Astrocyte (in vitro differentiated cells and primary cell): ENCODE measurements at regions not wholly inside any gene's neighbourhood (a gene's known extent, or its start where the extent isn't known, plus 50 kb on each side); places are given as distances from the start of the nearest gene placed in this dataset.
A peak's percentile ranks its signal among the peaks of the same experiment; 100 is the strongest.

ENCODE experiments used
- DNase-seq: peaks from one replicate; pipeline ENCODE4 v3.0.0-alpha.2; 2010; ENCODE audit warnings: low read depth
- FAIRE-seq: peaks from 2 replicates; lab custom pipeline; 2011; peaks lifted over from hg19 to GRCh38; lab: Jason Lieb, UNC
- H2AFZ ChIP-seq: 2 replicates; pipeline ENCODE4 v1.6.0; 2012; ENCODE audit warnings: low read depth, low read length, inconsistent platforms
- H3K27ac ChIP-seq: 2 replicates; pipeline ENCODE4 v1.5.1; 2011; ENCODE audit warnings: low read depth, low read length, inconsistent platforms
- H3K27me3 ChIP-seq: 2 replicates; pipeline ENCODE4 v1.6.0; 2011; ENCODE audit warnings: low read length, inconsistent platforms; ENCODE audit not compliant: insufficient read depth
- H3K36me3 ChIP-seq: 2 replicates; pipeline ENCODE4 v1.5.1; 2011; ENCODE audit warnings: low read length, inconsistent platforms; ENCODE audit not compliant: insufficient read depth
- H3K4me1 ChIP-seq: 2 replicates; pipeline ENCODE4 v1.5.1; 2011; ENCODE audit warnings: low read length, inconsistent platforms; ENCODE audit not compliant: insufficient read depth
- H3K4me2 ChIP-seq: 2 replicates; pipeline ENCODE4 v1.6.0; 2012; ENCODE audit warnings: low read length, inconsistent platforms
- H3K4me3 ChIP-seq: 2 replicates; pipeline ENCODE4 v1.5.1; 2011; ENCODE audit warnings: low read depth, mild to moderate bottlenecking, low read length, inconsistent platforms; ENCODE audit not compliant: insufficient read depth
- H3K79me2 ChIP-seq: 2 replicates; pipeline ENCODE4 v1.6.0; 2012; ENCODE audit warnings: mild to moderate bottlenecking, low read length, inconsistent platforms; ENCODE audit not compliant: insufficient read depth
- H3K9ac ChIP-seq: 2 replicates; pipeline ENCODE4 v1.6.0; 2012; ENCODE audit warnings: mild to moderate bottlenecking, low read length, inconsistent platforms
- H3K9me3 ChIP-seq: 2 replicates; pipeline ENCODE4 v1.5.1; 2012; ENCODE audit warnings: low read depth, mild to moderate bottlenecking, low read length, inconsistent platforms; ENCODE audit not compliant: insufficient read depth
- H4K20me1 ChIP-seq: 2 replicates; pipeline ENCODE4 v1.6.0; 2012; ENCODE audit warnings: low read length, inconsistent platforms; ENCODE audit not compliant: insufficient read depth
- H3K27ac Mint-ChIP-seq: one replicate; pipeline ENCODE4 v1.8.0; 2021; ENCODE audit warnings: mild to moderate bottlenecking, mixed read lengths; ENCODE audit not compliant: unreplicated experiment
- H3K27me3 Mint-ChIP-seq: one replicate; pipeline ENCODE4 v1.8.0; 2021; ENCODE audit warnings: low read depth, mixed read lengths; ENCODE audit not compliant: unreplicated experiment
- H3K36me3 Mint-ChIP-seq: one replicate; pipeline ENCODE4 v1.8.0; 2021; ENCODE audit warnings: low read depth, mixed read lengths; ENCODE audit not compliant: unreplicated experiment
- H3K4me1 Mint-ChIP-seq: one replicate; pipeline ENCODE4 v1.8.0; 2021; ENCODE audit warnings: low read depth, mixed read lengths; ENCODE audit not compliant: unreplicated experiment
- H3K4me3 Mint-ChIP-seq: one replicate; pipeline ENCODE4 v1.8.0; 2021; ENCODE audit warnings: mild to moderate bottlenecking, moderate library complexity, mixed read lengths; ENCODE audit not compliant: unreplicated experiment
- H3K9me3 Mint-ChIP-seq: one replicate; pipeline ENCODE4 v1.8.0; 2021; ENCODE audit warnings: mild to moderate bottlenecking, mixed read lengths; ENCODE audit not compliant: unreplicated experiment
- EZH2 ChIP-seq: IDR thresholded peaks from 2 replicates; pipeline ENCODE4 v1.6.1; 2012; ENCODE audit warnings: mild to moderate bottlenecking, low read length, inconsistent platforms; ENCODE audit not compliant: insufficient read depth
- TF ChIP-seq, protein P1 (sequence below): IDR thresholded peaks from 2 replicates; pipeline ENCODE4 v1.5.1; 2011; ENCODE audit warnings: low read depth, mild to moderate bottlenecking, inconsistent platforms, low read length, moderate library complexity; ENCODE audit not compliant: insufficient read depth

DNA sequence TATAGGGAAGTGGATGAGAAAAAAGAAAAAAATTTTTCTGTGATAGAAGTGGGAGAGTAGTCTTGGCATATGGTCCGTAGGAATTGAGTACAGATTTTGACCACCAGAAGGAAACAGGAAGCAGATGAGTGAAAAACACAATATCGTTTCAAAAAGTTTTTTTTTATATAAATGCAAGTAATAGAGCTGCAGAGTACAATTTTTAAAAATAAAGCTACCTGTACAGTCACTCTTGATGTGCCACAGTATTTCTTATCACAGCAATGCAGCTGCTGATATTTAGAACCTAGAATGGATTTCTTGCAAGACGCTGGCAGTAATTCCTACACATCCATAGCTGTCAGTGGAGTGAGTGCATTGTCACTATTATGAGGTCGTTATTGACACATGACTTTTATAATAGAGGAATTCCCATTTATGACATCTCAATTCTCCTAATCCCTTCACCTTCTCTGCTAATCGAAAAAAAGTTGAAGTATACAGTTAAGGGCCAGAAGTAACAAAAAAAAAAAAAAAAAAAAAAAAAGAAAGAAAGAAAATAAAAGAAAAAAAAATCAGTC lies 477.7 kb downstream of the TAF11L14 start:
- Histone ChIP-seq H3K4me1 (no peaks in the 10 kb centered on the region), H3K79me2 (no peaks in the 10 kb centered on the region), H3K27me3 (no peaks in the 10 kb centered on the region), H3K4me2 (no peak overlapping the region), H3K4me3 (no peak overlapping the region), H4K20me1 (no peaks in the 10 kb centered on the region), H3K9me3 (no peaks in the 10 kb centered on the region), H3K27ac (no peak overlapping the region), H3K9ac (no peak overlapping the region), H2AFZ (no peak overlapping the region), H3K36me3 (no peaks in the 10 kb centered on the region)
- Mint-ChIP-seq H3K9me3 (no peaks in the 10 kb centered on the region), H3K4me1 (no peaks in the 10 kb centered on the region), H3K36me3 (no peaks in the 10 kb centered on the region), H3K27ac (no peak overlapping the region), H3K27me3 (peaks cover under 1% of the 10 kb centered on the region), H3K4me3 (no peak overlapping the region)
- no peak for FAIRE-seq
- TF ChIP-seq, protein P1, sequence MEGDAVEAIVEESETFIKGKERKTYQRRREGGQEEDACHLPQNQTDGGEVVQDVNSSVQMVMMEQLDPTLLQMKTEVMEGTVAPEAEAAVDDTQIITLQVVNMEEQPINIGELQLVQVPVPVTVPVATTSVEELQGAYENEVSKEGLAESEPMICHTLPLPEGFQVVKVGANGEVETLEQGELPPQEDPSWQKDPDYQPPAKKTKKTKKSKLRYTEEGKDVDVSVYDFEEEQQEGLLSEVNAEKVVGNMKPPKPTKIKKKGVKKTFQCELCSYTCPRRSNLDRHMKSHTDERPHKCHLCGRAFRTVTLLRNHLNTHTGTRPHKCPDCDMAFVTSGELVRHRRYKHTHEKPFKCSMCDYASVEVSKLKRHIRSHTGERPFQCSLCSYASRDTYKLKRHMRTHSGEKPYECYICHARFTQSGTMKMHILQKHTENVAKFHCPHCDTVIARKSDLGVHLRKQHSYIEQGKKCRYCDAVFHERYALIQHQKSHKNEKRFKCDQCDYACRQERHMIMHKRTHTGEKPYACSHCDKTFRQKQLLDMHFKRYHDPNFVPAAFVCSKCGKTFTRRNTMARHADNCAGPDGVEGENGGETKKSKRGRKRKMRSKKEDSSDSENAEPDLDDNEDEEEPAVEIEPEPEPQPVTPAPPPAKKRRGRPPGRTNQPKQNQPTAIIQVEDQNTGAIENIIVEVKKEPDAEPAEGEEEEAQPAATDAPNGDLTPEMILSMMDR, result no peak
- no peak for TF ChIP-seq EZH2
- no peak for DNase-seq

DNA sequence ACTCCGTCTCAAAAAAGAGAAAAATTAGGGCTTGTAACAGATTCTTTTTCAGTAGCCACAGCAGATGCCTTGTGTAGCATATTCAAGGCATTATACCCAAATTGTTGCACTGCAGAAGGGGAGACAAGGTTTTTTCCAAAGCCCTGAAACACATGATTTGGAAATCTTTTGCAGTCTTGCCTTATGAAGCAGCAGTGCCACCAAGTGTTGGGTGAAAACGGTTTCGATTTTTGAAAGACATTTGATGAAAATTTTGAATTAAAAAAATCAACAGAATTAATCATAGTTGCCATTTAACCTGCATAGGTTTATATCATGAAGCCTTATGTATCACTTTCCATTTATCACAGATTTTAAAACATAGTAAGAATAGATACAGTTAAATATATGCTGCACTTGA lies 479.5 kb downstream of the TAF11L14 start:
- H3K4me3 Mint-ChIP-seq, result no peak overlapping the region
- no peaks in the 10 kb centered on the region for H3K27me3 ChIP-seq
- DNase-seq, result no peak
- TF ChIP-seq EZH2, result no peak
- TF ChIP-seq, protein P1, result peak; percentile 42
- H3K36me3 ChIP-seq, result no peaks in the 10 kb centered on the region
- H2AFZ ChIP-seq, result no peak overlapping the region
- H3K4me1 ChIP-seq, result no peaks in the 10 kb centered on the region
- H3K4me2 ChIP-seq, result no peak overlapping the region
- no peak overlapping the region for H3K4me3 ChIP-seq
- H3K27ac Mint-ChIP-seq, result no peak overlapping the region
- no peaks in the 10 kb centered on the region for H3K4me1 Mint-ChIP-seq
- no peak overlapping the region for H3K9ac ChIP-seq
- FAIRE-seq, result no peak
- no peaks in the 10 kb centered on the region for H3K9me3 ChIP-seq
- no peaks in the 10 kb centered on the region for H3K79me2 ChIP-seq
- H3K36me3 Mint-ChIP-seq, result no peaks in the 10 kb centered on the region
- H4K20me1 ChIP-seq, result no peaks in the 10 kb centered on the region
- H3K27me3 Mint-ChIP-seq, result no peaks in the 10 kb centered on the region
- H3K27ac ChIP-seq, result no peak overlapping the region
- no peaks in the 10 kb centered on the region for H3K9me3 Mint-ChIP-seq

DNA sequence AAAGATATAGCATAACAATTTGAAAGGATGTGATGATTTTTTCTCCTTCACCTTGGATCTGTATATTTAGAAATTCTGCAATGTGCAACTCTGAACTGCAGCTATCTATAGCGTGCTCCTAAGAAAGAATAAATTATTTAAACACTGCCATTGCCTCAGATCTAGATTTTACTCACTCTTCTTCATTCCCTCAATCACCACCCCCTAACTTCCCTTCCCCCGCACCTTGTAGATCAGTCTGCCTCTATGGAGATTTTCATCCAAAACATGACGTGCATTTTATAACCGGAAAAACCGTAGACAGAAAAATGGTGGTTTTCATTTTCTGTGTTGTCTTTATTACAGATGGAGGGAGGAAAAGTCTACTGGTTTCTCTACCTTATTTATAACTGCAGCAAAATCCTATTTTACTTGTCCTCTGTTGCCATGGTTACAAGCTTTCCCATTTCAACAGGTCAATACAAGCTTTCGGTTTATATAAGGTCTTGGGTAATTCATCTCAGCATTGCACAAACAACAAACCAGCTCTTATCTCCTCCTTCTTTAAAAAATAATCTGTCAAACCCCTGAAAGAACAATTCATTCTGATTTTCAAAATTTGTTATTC lies 480.0 kb downstream of the TAF11L14 start:
- H4K20me1 ChIP-seq, result no peaks in the 10 kb centered on the region
- no peak overlapping the region for H2AFZ ChIP-seq
- Mint-ChIP-seq H3K27me3 (no peaks in the 10 kb centered on the region), H3K4me1 (no peaks in the 10 kb centered on the region), H3K9me3 (no peaks in the 10 kb centered on the region), H3K27ac (no peak overlapping the region), H3K36me3 (no peaks in the 10 kb centered on the region), H3K4me3 (no peak overlapping the region)
- H3K36me3 ChIP-seq, result no peaks in the 10 kb centered on the region
- no peaks in the 10 kb centered on the region for H3K9me3 ChIP-seq
- no peak overlapping the region for H3K9ac ChIP-seq
- DNase-seq (no peak), FAIRE-seq (no peak)
- H3K79me2 ChIP-seq, result no peaks in the 10 kb centered on the region
- H3K4me3 ChIP-seq, result no peak overlapping the region
- no peak overlapping the region for H3K27ac ChIP-seq
- no peak overlapping the region for H3K4me2 ChIP-seq
- H3K4me1 ChIP-seq, result no peaks in the 10 kb centered on the region
- TF ChIP-seq EZH2, result no peak
- H3K27me3 ChIP-seq, result no peaks in the 10 kb centered on the region
